Lower leg skin (tissue), 3 donors: ENCODE measurements at regions not wholly inside any gene's neighbourhood (a gene's known extent, or its start where the extent isn't known, plus 50 kb on each side); places are given as distances from the start of the nearest gene placed in this dataset.

Source experiments
- CTCF ChIP-seq, 3 donors: fragments of 450-650 bp; IDR thresholded peaks; one replicate each; pipeline ENCODE4 v1.5.1; 2016; ENCODE audit warnings: antibody characterized with exemption in 3 of 3, mild to moderate bottlenecking in 3 of 3, moderate library complexity in 2 of 3
- POLR2A ChIP-seq, 2 donors: fragments of 450-650 bp; IDR thresholded peaks; one replicate each; pipeline ENCODE4 v1.6.1; 2016 to 2017; ENCODE audit warnings: antibody characterized with exemption in 2 of 2, mild to moderate bottlenecking in 1 of 2, moderate library complexity in 1 of 2

DNA sequence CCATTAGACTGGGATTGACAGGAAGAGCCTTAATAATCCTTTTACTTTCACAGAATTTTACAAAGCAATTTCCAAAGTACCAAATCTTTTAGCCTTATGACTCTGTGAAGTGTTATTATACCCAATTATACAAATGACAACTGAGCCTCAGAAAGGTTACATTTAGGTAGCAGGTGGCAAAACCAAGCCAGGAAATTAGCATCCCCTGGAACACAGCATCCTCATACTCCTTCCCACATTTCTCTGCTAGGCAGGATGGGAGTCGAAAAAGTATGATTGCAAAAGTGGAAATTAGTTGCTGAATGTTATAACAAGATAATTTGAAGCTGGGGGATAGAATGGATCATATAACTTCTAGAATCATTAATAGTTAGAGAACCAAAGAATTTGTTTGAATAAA, 359.7 kb upstream of the PDGFD start:
- TF ChIP-seq CTCF (IDR thresholded peaks at IDR 0.05) (no peak), POLR2A (IDR thresholded peaks at IDR 0.05) (no peak)
